Spleen (tissue), 11 donors: ENCODE measurements at regions not wholly inside any gene's neighbourhood (a gene's known extent, or its start where the extent isn't known, plus 50 kb on each side); places are given as distances from the start of the nearest gene placed in this dataset.
"Not testable (repeated sequence)": the region's sequence is repeated elsewhere in the genome, so short reads cannot be mapped to it uniquely, and the experiment has no call there.

ENCODE experiments used
- DNase-seq: peaks from one replicate; pipeline ENCODE4 v3.0.0-alpha.2; 2020
- H3K27ac ChIP-seq, 8 donors: fragments of 200-600 bp; sonication (generic) in 7 of 8; 1 replicate in 4 of 8; 2 replicates in 4 of 8; pipeline versions ENCODE4 v1.5.0 to v1.8.0; 2016 to 2021; ENCODE audit warnings: inconsistent platforms in 4 of 8, mild to moderate bottlenecking in 4 of 8, moderate library complexity in 1 of 8
- H3K27me3 ChIP-seq, 7 donors: fragments of 200-600 bp; sonication (generic) in 6 of 7; replicated peaks in 1 of 7; 1 replicate in 4 of 7; 2 replicates in 3 of 7; pipeline versions ENCODE4 v1.5.0 to v1.8.0; 2016 to 2021; ENCODE audit warnings: inconsistent platforms in 3 of 7, mild to moderate bottlenecking in 1 of 7
- H3K36me3 ChIP-seq, 6 donors: fragments of 200-600 bp; sonication (generic) in 5 of 6; 1 replicate in 4 of 6; 2 replicates in 2 of 6; pipeline versions ENCODE4 v1.5.0 to v1.8.0; 2016 to 2021; ENCODE audit warnings: inconsistent platforms in 2 of 6
- H3K4me1 ChIP-seq, 6 donors: fragments of 200-600 bp; sonication (generic) in 5 of 6; 1 replicate in 3 of 6; 2 replicates in 3 of 6; pipeline versions ENCODE4 v1.5.0 to v1.8.0; 2016 to 2021; ENCODE audit warnings: inconsistent platforms in 3 of 6
- H3K4me3 ChIP-seq, 8 donors: fragments of 200-600 bp; sonication (generic) in 7 of 8; 1 replicate in 4 of 8; 2 replicates in 4 of 8; pipeline versions ENCODE4 v1.5.0 to v1.8.0; 2016 to 2021; ENCODE audit warnings: inconsistent platforms in 4 of 8, mild to moderate bottlenecking in 4 of 8, moderate library complexity in 2 of 8
- H3K9me3 ChIP-seq, 8 donors: fragments of 200-600 bp; sonication (generic) in 7 of 8; 1 replicate in 4 of 8; 2 replicates in 4 of 8; pipeline versions ENCODE4 v1.5.0 to v1.8.0; 2016 to 2021; ENCODE audit warnings: inconsistent platforms in 4 of 8
- POLR2A ChIP-seq, 3 donors: fragments of 450-650 bp; IDR thresholded peaks; one replicate each; pipeline ENCODE4 v1.5.1; 2017; ENCODE audit warnings: antibody characterized with exemption in 3 of 3, mild to moderate bottlenecking in 1 of 3
- POLR2AphosphoS5 ChIP-seq, 3 donors: sonication (generic); formaldehyde crosslinking; IDR thresholded peaks; one replicate each; pipeline ENCODE4 v1.5.1; 2017; ENCODE audit warnings: antibody characterized with exemption in 3 of 3
- WGBS, 5 donors: extraction: QIAGEN DNeasy Blood & Tissue Kit in 3 of 5; methylation state at CpG; one replicate each; pipeline versions ENCODE4 v1.1.5 to v1.1.7; 2013 to 2018; 5-methylcytosine and 5-hydroxymethylcytosine counted together
- intact Hi-C: fragments of 100-400 bp; cut with DNase I; formaldehyde crosslinking; loops from one replicate; pipeline ENCODE4 v1.15.0; 2023; ENCODE audit warnings: low total_unique reads
- TF ChIP-seq, protein P1 (sequence below), 11 experiments: fragments of 200-600 bp in 7 of 11; fragments of 450-650 bp in 4 of 11; sonication (generic) in 4 of 11; IDR thresholded peaks in 8 of 11; conservative IDR thresholded peaks in 3 of 11; 1 replicate in 7 of 11; 2 replicates in 4 of 11; pipeline versions ENCODE4 v1.4.0 to v1.8.0; 2016 to 2021; ENCODE audit warnings: antibody characterized with exemption in 11 of 11, inconsistent platforms in 4 of 11, mild to moderate bottlenecking in 1 of 11
- donor health status: healthy with polysubstance abuse.
- donor health status: DM: no; HTN: no; CAD: no; lungs with moderate emphysema.
- donor health status: DM: no; HTN: no; CAD: no.
- donor health status: Bipolar disorder and iron deficiency.
- donor health status: healthy.
- donor health status: DM: no; HTN: no; CAD: no.
- donor health status: DM: yes; HTN: yes; CAD: no.

DNA sequence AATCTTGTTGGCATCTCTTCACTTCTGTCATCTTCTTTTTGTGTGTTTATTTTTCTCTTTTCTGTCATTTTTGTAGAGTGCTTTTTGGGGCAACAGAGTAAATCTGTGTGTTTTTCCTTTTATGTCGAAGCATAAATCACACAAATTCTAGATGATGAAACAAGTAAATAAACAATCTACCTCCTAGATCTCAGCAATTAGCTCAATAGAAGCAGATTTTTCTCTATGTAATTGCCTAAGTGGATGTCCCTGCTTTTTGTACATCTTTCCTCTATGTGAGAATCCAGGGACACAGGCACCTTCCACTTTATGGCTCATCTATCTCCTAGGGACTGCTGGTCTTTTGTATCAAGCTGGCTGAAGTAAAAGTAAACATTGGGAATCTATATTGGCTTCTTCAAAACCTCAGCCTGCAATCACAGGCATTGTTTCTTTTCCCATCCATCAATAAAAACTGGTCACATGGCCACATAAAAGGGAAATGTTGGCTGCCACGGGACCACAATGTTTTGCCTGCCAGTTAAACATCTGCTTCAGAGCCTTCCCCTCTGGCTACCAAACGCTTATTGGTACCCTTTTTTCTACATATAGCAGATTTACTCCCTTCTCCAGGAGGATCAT is 323.8 kb downstream of the LMO7 start:
- H3K4me3 ChIP-seq: no peak overlapping the region
- H3K27ac ChIP-seq: no peak overlapping the region
- DNase-seq: no peak
- no peaks in the 10 kb centered on the region for H3K36me3 ChIP-seq
- intact Hi-C loops: no loop called here
- no peaks in the 10 kb centered on the region for H3K9me3 ChIP-seq
- TF ChIP-seq, protein P1, sequence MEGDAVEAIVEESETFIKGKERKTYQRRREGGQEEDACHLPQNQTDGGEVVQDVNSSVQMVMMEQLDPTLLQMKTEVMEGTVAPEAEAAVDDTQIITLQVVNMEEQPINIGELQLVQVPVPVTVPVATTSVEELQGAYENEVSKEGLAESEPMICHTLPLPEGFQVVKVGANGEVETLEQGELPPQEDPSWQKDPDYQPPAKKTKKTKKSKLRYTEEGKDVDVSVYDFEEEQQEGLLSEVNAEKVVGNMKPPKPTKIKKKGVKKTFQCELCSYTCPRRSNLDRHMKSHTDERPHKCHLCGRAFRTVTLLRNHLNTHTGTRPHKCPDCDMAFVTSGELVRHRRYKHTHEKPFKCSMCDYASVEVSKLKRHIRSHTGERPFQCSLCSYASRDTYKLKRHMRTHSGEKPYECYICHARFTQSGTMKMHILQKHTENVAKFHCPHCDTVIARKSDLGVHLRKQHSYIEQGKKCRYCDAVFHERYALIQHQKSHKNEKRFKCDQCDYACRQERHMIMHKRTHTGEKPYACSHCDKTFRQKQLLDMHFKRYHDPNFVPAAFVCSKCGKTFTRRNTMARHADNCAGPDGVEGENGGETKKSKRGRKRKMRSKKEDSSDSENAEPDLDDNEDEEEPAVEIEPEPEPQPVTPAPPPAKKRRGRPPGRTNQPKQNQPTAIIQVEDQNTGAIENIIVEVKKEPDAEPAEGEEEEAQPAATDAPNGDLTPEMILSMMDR (IDR thresholded peaks at IDR 0.05 in 8 of 11, conservative IDR thresholded peaks at IDR 0.05 in 3 of 11): no peak
- TF ChIP-seq POLR2AphosphoS5 (IDR thresholded peaks at IDR 0.05): no peak
- no peak for TF ChIP-seq POLR2A (IDR thresholded peaks at IDR 0.05)
- H3K27me3 ChIP-seq: no peaks in the 10 kb centered on the region
- no peaks in the 10 kb centered on the region for H3K4me1 ChIP-seq
- WGBS, 5 donors: 31 to 51% (median 35%) methylated on average over 3 of the region's 3 CpGs

DNA sequence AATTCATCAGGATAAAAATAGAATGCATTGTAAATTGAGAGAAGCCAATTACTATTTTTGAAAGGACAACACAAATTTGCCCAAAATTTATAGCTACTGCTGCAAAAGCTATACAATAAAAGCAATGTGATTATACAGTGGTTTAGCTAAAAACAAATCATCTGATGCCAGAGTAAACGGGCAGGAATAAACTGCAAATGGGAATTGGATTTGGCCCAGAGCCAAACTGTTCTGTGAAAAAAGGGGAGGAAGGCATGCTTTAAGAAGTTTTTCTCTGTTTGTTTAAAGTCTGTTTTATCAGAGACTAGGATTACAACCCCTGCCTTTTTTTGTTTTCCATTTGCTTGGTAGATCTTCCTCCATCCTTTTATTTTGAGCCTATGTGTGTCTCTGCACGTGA is 317.5 kb downstream of the LMO7 start:
- WGBS, 5 donors: 48 to 69% (median 61%) methylated on average over 2 of the region's 2 CpGs
- H3K36me3 ChIP-seq, intact Hi-C loops, H3K4me1 ChIP-seq, H3K27ac ChIP-seq, H3K27me3 ChIP-seq, H3K4me3 ChIP-seq, DNase-seq, H3K9me3 ChIP-seq: not testable (repeated sequence)

DNA sequence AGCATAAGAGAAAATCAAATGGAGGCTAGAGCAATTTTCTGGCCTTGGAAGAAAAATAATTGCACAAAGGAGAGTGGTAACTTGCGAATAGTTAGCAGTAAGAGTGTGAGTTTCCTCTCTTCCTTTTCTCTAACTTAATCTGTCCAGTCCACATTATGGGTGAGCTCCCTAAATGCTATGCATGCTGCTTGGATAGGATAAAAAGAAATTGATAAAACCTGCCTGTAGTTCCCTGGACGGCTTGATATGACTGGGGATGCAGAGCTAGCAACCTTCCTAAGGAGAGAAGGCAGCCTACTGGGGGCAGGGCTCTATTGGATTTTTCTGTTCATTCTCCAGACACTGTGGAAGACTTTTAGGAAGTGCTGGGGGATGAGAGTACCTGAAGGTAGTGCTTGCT is 311.3 kb downstream of the LMO7 start:
- 77 to 97% (median 83%) methylated on average over 2 of the region's 2 CpGs for WGBS, 5 donors
- intact Hi-C loops: no loop called here
- TF ChIP-seq, protein P1 (IDR thresholded peaks at IDR 0.05 in 8 of 11, conservative IDR thresholded peaks at IDR 0.05 in 3 of 11): no peak
- TF ChIP-seq POLR2AphosphoS5 (IDR thresholded peaks at IDR 0.05) (no peak), POLR2A (IDR thresholded peaks at IDR 0.05) (no peak)
- no peaks in the 10 kb centered on the region for H3K9me3 ChIP-seq
- H3K4me1 ChIP-seq: no peaks in the 10 kb centered on the region
- H3K4me3 ChIP-seq: no peak overlapping the region
- H3K36me3 ChIP-seq: no peaks in the 10 kb centered on the region
- no peak for DNase-seq
- no peaks in the 10 kb centered on the region for H3K27me3 ChIP-seq
- no peak overlapping the region for H3K27ac ChIP-seq

DNA sequence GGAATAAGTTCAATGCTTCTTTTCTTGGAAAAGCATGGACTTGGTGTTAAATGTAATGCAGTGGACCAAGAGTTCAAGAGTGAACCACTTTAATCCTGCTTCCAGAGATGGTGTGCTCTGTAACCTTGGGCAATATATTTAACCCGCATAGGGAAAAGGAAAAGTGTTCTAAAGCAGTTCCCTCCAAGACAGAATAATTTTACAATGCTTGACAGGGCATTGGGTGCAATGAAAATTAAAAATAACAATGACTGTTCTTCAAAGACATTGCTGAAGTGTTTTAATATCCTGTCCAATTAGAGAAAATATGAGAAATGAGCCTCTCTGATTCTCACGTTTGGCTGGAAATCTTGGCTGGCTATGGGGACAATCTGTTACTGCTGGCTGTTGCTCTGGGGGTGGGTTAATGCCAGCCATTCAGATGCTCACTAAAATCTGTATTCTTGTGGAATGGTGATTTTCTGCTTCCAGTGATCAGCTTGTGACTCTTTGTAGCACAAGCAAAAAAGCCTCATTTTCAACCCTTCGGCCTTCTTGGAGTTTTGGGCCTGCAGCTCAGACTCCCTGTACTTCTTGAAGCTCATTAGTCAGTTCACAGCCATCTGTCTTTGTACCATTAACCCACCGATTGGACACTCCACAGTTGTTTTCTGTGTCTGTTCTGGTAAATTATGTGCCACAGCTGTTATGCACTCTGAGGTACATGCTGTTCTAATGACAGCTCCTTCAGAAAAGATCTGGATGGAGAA is 310.6 kb downstream of the LMO7 start:
- TF ChIP-seq POLR2A (IDR thresholded peaks at IDR 0.05): no peak
- TF ChIP-seq, protein P1 (IDR thresholded peaks at IDR 0.05 in 8 of 11, conservative IDR thresholded peaks at IDR 0.05 in 3 of 11): no peak
- no peak for TF ChIP-seq POLR2AphosphoS5 (IDR thresholded peaks at IDR 0.05)
- Histone ChIP-seq H3K27me3 (no peaks in the 10 kb centered on the region), H3K36me3 (no peaks in the 10 kb centered on the region), H3K4me3 (no peak overlapping the region), H3K27ac (no peak overlapping the region), H3K9me3 (no peaks in the 10 kb centered on the region), H3K4me1 (no peaks in the 10 kb centered on the region)
- 64 to 81% (median 71%) methylated on average over 4 of the region's 4 CpGs for WGBS, 5 donors
- intact Hi-C loops: no loop called here
- no peak for DNase-seq
